ENCODE measurements at regions not wholly inside any gene's neighbourhood (a gene's known extent, or its start where the extent isn't known, plus 50 kb on each side); places are given as distances from the start of the nearest gene placed in this dataset.

DNA sequence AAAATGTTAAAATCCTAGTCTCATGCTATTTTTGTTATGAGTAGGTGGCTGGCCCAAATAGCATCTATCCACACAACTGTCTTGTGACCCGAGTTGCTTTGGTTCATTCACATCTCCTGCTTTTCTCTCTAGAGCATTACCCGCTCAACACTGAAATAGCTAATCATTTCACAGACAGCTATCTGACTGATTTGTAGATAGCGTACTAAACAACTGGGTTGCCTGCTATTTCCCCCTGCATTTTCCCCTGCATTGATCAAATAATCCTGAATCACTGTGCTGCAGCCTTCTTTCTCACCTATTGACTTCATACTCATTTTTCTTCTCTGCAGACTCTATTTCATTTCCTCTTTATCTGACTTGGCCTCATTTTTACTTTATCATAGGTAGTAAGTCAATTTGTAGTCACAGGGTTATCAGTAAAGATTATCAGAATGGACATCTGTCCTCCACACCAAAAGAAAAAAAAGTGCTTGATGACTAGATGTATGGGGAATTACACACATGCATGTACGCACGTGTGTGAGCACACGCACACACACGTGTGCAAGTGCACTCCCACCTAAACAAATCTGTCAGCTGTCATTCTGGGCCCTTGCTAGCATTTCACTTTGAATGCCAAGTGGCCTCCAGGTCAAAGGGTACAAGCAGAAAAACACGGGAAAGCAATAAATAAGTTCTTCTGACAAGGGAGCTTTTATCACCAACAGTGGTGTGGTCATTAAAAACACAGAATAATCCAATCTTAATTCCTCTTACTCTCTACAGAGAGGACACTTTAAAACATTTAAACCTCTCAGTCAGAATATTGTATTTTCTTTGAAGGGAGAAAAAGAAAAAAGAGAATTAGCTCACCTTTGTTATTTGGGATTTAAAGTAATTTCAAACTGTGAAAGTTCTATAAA is 501.6 kb downstream of the EFNA5 start:
- Histone ChIP-seq H3K4me3 (ENCODE audit: low read length) (no peak overlapping the region), H3K36me3 (ENCODE audit: control insufficient read depth, insufficient read depth, low read length) (no peaks in the 10 kb centered on the region), H3K27ac (ENCODE audit: low read depth, low read length) (no peak overlapping the region), H3K27me3 (ENCODE audit: control insufficient read depth, insufficient read depth, low read length, poor library complexity, severe bottlenecking) (no peaks in the 10 kb centered on the region), H3K4me1 (ENCODE audit: control insufficient read depth, insufficient read depth, low read length) (no peaks in the 10 kb centered on the region), H3K9ac (ENCODE audit: extremely low read depth, low read length, poor library complexity, severe bottlenecking) (no peak overlapping the region), H3K9me3 (ENCODE audit: control insufficient read depth, low read length) (peaks cover 15% of the 10 kb centered on the region)
- H3K4me1 Mint-ChIP-seq = no peaks in the 10 kb centered on the region
- peaks cover 38% of the 10 kb centered on the region for H3K9me3 Mint-ChIP-seq
- WGBS, 2 experiments (ENCODE audit: insufficient coverage in 1 of 2, insufficient read length in 1 of 2) = 93 to 94% methylated on average over 7 to 8 of the region's 8 CpGs
- TF ChIP-seq, protein P1, sequence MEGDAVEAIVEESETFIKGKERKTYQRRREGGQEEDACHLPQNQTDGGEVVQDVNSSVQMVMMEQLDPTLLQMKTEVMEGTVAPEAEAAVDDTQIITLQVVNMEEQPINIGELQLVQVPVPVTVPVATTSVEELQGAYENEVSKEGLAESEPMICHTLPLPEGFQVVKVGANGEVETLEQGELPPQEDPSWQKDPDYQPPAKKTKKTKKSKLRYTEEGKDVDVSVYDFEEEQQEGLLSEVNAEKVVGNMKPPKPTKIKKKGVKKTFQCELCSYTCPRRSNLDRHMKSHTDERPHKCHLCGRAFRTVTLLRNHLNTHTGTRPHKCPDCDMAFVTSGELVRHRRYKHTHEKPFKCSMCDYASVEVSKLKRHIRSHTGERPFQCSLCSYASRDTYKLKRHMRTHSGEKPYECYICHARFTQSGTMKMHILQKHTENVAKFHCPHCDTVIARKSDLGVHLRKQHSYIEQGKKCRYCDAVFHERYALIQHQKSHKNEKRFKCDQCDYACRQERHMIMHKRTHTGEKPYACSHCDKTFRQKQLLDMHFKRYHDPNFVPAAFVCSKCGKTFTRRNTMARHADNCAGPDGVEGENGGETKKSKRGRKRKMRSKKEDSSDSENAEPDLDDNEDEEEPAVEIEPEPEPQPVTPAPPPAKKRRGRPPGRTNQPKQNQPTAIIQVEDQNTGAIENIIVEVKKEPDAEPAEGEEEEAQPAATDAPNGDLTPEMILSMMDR (conservative IDR thresholded peaks at IDR 0.05) = no peak
- H3K27me3 Mint-ChIP-seq (ENCODE audit: insufficient read depth) = no peaks in the 10 kb centered on the region
- no peak for DNase-seq
- no peak overlapping the region for H3K27ac Mint-ChIP-seq
- no peak overlapping the region for H3K4me3 Mint-ChIP-seq
- peaks cover 2% of the 10 kb centered on the region for H3K36me3 Mint-ChIP-seq (ENCODE audit: low read depth)

DNA sequence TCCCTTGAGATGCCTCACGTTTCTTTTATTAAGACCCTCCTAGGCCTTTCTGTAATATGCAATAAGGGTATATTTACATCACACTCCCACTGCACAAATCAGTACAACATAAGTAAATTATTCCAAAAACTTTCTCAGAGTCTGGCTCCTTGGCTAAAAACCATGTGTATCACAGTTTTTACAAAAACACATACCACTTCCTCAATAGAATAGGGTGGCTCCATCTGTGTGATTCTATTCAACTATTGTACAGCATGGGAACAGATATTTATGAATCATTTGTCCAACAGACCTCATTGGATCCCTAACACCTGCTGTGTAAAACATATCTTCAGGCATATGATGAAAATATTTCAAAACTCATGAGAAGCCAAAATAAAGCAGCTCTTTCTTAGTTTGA is 502.7 kb downstream of the EFNA5 start:
- Mint-ChIP-seq H3K9me3 (peaks cover 38% of the 10 kb centered on the region), H3K4me1 (no peaks in the 10 kb centered on the region), H3K36me3 (ENCODE audit: low read depth) (peaks cover 2% of the 10 kb centered on the region), H3K27ac (no peak overlapping the region), H3K4me3 (no peak overlapping the region), H3K27me3 (ENCODE audit: insufficient read depth) (no peaks in the 10 kb centered on the region)
- Histone ChIP-seq H3K4me3 (ENCODE audit: low read length) (no peak overlapping the region), H3K36me3 (ENCODE audit: control insufficient read depth, insufficient read depth, low read length) (no peaks in the 10 kb centered on the region), H3K9ac (ENCODE audit: extremely low read depth, low read length, poor library complexity, severe bottlenecking) (no peak overlapping the region), H3K27me3 (ENCODE audit: control insufficient read depth, insufficient read depth, low read length, poor library complexity, severe bottlenecking) (no peaks in the 10 kb centered on the region), H3K9me3 (ENCODE audit: control insufficient read depth, low read length) (peaks cover 15% of the 10 kb centered on the region), H3K27ac (ENCODE audit: low read depth, low read length) (no peak overlapping the region), H3K4me1 (ENCODE audit: control insufficient read depth, insufficient read depth, low read length) (no peaks in the 10 kb centered on the region)
- WGBS, 2 experiments (ENCODE audit: insufficient coverage in 1 of 2, insufficient read length in 1 of 2) = 93 to 100% methylated on average over 1 of the region's 1 CpG
- no peak for DNase-seq
- TF ChIP-seq, protein P1 (conservative IDR thresholded peaks at IDR 0.05) = no peak

DNA sequence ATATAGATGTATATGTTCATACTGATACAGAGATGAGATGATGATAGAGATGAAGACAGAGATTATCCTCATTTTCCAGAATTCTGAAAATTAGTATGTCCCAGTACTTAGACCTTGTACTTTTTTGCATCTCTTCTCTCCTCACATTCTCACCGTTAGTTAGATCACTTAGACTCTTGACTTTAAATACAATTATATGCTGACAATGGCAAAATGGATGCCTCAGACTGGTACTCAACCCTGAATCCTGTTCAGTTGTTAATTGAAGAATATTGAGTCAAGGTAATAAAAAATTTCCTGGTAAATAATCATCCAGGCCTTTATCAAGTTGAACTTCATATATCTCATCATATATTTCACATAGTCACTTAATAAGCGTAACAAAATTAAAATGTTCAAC is 505.4 kb downstream of the EFNA5 start:
- Mint-ChIP-seq H3K27me3 (ENCODE audit: insufficient read depth) (no peaks in the 10 kb centered on the region), H3K36me3 (ENCODE audit: low read depth) (no peaks in the 10 kb centered on the region), H3K4me3 (no peak overlapping the region), H3K27ac (no peak overlapping the region), H3K9me3 (peaks cover 18% of the 10 kb centered on the region), H3K4me1 (no peaks in the 10 kb centered on the region)
- Histone ChIP-seq H3K4me3 (ENCODE audit: low read length) (no peak overlapping the region), H3K36me3 (ENCODE audit: control insufficient read depth, insufficient read depth, low read length) (no peaks in the 10 kb centered on the region), H3K27me3 (ENCODE audit: control insufficient read depth, insufficient read depth, low read length, poor library complexity, severe bottlenecking) (no peaks in the 10 kb centered on the region), H3K9ac (ENCODE audit: extremely low read depth, low read length, poor library complexity, severe bottlenecking) (no peak overlapping the region), H3K27ac (ENCODE audit: low read depth, low read length) (no peak overlapping the region), H3K4me1 (ENCODE audit: control insufficient read depth, insufficient read depth, low read length) (no peaks in the 10 kb centered on the region), H3K9me3 (ENCODE audit: control insufficient read depth, low read length) (peaks cover 8% of the 10 kb centered on the region)
- no peak for DNase-seq
- TF ChIP-seq, protein P1 (conservative IDR thresholded peaks at IDR 0.05) = no peak
- WGBS, 2 experiments (ENCODE audit: insufficient coverage in 1 of 2, insufficient read length in 1 of 2) = 63 to 74% methylated on average over 1 to 2 of the region's 2 CpGs

Measured in endodermal cell (in vitro differentiated cells).